GM13977 (cell line): ENCODE measurements at regions not wholly inside any gene's neighbourhood (a gene's known extent, or its start where the extent isn't known, plus 50 kb on each side); places are given as distances from the start of the nearest gene placed in this dataset.

ENCODE experiments used
- DNase-seq: peaks from one replicate; pipeline ENCODE4 v3.0.0; 2012; ENCODE audit warnings: low spot score
- CTCF ChIP-seq: IDR thresholded peaks from 2 replicates; pipeline ENCODE4 v1.5.1; 2012; ENCODE audit warnings: mild to moderate bottlenecking, control low read depth; ENCODE audit not compliant: insufficient read depth; ENCODE audit errors: extremely low read depth, missing control alignments
- in situ Hi-C: fragments of 300-500 bp; cut with MboI; formaldehyde crosslinking; loops from one replicate; pipeline ENCODE4 v1.12.0; 2022; ENCODE audit warnings: low sequenced_read_pairs, low pct_unique_long_range_greater_than_20kb, mixed read lengths, inconsistent platforms; ENCODE audit not compliant: unreplicated experiment

- in situ Hi-C loops: no loop called here
- no peak for DNase-seq
- TF ChIP-seq CTCF: no peak
Measured at GRCh38 chr13:109644069-109644750, 142.2 kb downstream of the IRS2 start.

GRCh38 chr13:109642358-109642757, 144.0 kb downstream of the IRS2 start:
- in situ Hi-C loops: no loop called here
- no peak for DNase-seq
- TF ChIP-seq CTCF: no peak

GRCh38 chr13:109636736-109637135, 149.6 kb downstream of the IRS2 start:
- no peak for DNase-seq
- TF ChIP-seq CTCF: no peak
- in situ Hi-C loops: no loop called here

- in situ Hi-C loops: no loop called here
- DNase-seq: no peak
- TF ChIP-seq CTCF: no peak
Measured at GRCh38 chr13:109631069-109631468, 155.3 kb downstream of the IRS2 start.

- DNase-seq: no peak
- in situ Hi-C loops: no loop called here
- no peak for TF ChIP-seq CTCF
Measured at GRCh38 chr13:109630271-109630670, 156.1 kb downstream of the IRS2 start.

- DNase-seq: no peak
- in situ Hi-C loops: no loop called here
- no peak for TF ChIP-seq CTCF
Measured at GRCh38 chr13:109629737-109630136, 156.6 kb downstream of the IRS2 start.

GRCh38 chr13:109628251-109628699, 158.1 kb downstream of the IRS2 start:
- no peak for DNase-seq
- in situ Hi-C loops: no loop called here
- TF ChIP-seq CTCF: no peak
